ENCODE measurements at regions not wholly inside any gene's neighbourhood (a gene's known extent, or its start where the extent isn't known, plus 50 kb on each side); places are given as distances from the start of the nearest gene placed in this dataset.

DNA sequence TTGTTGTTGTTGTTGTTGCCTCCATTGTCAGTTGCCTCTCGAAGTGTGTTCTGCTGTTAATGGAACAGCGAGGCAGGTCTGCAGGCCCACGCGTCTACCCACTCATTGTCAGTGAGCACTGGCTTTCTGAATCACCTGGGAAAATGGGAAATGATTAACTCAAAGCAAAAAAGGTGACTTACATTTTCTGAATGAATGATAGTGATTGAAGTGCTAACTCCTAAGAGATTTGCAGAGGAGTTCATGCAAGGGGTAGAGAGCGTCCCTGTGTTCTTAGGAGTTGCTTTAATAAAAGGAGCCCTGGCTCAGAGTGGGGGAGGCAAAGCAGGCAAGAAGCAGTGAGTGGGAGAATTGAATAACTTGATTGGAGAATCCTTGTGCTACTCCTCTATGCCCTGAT, 177.6 kb downstream of the CAND1 start:
- Histone ChIP-seq H3K27me3 (ENCODE audit: insufficient read depth, insufficient read length) (no peaks in the 10 kb centered on the region), H3K9me3 (ENCODE audit: insufficient read depth, low read length) (no peaks in the 10 kb centered on the region), H3K4me3 (ENCODE audit: insufficient read length, low read depth) (no peak overlapping the region), H3K9ac (ENCODE audit: insufficient read length, low read depth) (no peak overlapping the region), H3K36me3 (ENCODE audit: insufficient read depth, insufficient read length, low read length) (no peaks in the 10 kb centered on the region), H3K4me1 (ENCODE audit: insufficient read depth, insufficient read length) (no peaks in the 10 kb centered on the region)
- DNase-seq (ENCODE audit: low read depth, low spot score) = no peak
- no peak for TF ChIP-seq YY1 (IDR thresholded peaks at IDR 0.05; ENCODE audit: insufficient read depth, insufficient read length)
- TF ChIP-seq SUZ12 (IDR thresholded peaks at IDR 0.05; ENCODE audit: extremely low read depth, insufficient read depth, insufficient read length) = no peak
- no peak for TF ChIP-seq ZNF274 (IDR thresholded peaks at IDR 0.05; ENCODE audit: low read depth, low read length)

DNA sequence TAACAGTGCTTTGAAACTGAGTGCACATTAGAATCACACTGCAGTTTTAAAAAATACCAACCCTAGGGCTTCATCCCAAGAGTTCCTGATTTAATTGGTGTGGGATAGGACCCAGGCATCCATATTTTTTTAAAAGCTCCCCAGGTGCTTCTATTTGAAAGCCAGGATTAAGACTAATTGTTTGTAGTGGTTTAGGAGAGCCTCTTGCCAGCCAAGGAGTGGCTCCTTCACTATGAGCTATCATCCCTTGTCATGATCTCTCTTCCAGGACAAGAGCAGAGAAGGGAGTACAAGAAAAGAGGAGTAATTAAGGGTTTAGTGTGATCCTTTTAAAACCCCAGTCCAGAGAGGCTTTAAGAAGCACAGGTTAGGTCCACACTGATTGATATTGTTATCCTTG, 178.0 kb downstream of the CAND1 start:
- no peaks in the 10 kb centered on the region for H3K36me3 ChIP-seq (ENCODE audit: insufficient read depth, insufficient read length, low read length)
- H3K4me3 ChIP-seq (ENCODE audit: insufficient read length, low read depth) = no peak overlapping the region
- H3K9me3 ChIP-seq (ENCODE audit: insufficient read depth, low read length) = no peaks in the 10 kb centered on the region
- no peak for TF ChIP-seq ZNF274 (IDR thresholded peaks at IDR 0.05; ENCODE audit: low read depth, low read length)
- TF ChIP-seq YY1 (IDR thresholded peaks at IDR 0.05; ENCODE audit: insufficient read depth, insufficient read length) = no peak
- no peak for TF ChIP-seq SUZ12 (IDR thresholded peaks at IDR 0.05; ENCODE audit: extremely low read depth, insufficient read depth, insufficient read length)
- H3K27me3 ChIP-seq (ENCODE audit: insufficient read depth, insufficient read length) = no peaks in the 10 kb centered on the region
- DNase-seq (ENCODE audit: low read depth, low spot score) = no peak
- no peaks in the 10 kb centered on the region for H3K4me1 ChIP-seq (ENCODE audit: insufficient read depth, insufficient read length)
- no peak overlapping the region for H3K9ac ChIP-seq (ENCODE audit: insufficient read length, low read depth)

DNA sequence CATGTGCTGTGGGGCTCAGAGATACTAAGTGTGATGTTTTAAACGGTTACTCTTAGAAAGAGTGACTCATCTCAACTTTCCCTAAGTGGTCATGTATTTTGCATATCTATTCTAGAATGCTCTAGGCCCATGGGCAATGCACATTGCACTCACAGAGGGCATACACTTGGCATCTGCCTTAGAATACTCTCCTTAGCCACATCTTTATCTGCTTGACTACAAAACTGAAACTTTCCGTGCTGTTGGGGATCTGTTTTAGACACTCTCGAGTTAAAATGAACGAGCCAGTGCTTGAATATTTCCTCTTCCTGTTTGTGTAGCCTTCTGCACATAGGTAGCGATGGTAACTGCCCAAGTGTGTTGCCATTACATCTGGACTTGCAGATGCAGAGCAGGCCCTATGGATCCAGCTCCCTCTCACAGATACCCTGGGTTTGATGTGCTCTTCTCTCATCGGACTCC, 180.5 kb downstream of the CAND1 start:
- Histone ChIP-seq H3K4me1 (ENCODE audit: insufficient read depth, insufficient read length) (no peaks in the 10 kb centered on the region), H3K4me3 (ENCODE audit: insufficient read length, low read depth) (no peak overlapping the region), H3K36me3 (ENCODE audit: insufficient read depth, insufficient read length, low read length) (no peaks in the 10 kb centered on the region), H3K9me3 (ENCODE audit: insufficient read depth, low read length) (no peaks in the 10 kb centered on the region), H3K9ac (ENCODE audit: insufficient read length, low read depth) (no peak overlapping the region), H3K27me3 (ENCODE audit: insufficient read depth, insufficient read length) (no peaks in the 10 kb centered on the region)
- no peak for TF ChIP-seq SUZ12 (IDR thresholded peaks at IDR 0.05; ENCODE audit: extremely low read depth, insufficient read depth, insufficient read length)
- TF ChIP-seq ZNF274 (IDR thresholded peaks at IDR 0.05; ENCODE audit: low read depth, low read length) = no peak
- no peak for TF ChIP-seq YY1 (IDR thresholded peaks at IDR 0.05; ENCODE audit: insufficient read depth, insufficient read length)
- no peak for DNase-seq (ENCODE audit: low read depth, low spot score)

DNA sequence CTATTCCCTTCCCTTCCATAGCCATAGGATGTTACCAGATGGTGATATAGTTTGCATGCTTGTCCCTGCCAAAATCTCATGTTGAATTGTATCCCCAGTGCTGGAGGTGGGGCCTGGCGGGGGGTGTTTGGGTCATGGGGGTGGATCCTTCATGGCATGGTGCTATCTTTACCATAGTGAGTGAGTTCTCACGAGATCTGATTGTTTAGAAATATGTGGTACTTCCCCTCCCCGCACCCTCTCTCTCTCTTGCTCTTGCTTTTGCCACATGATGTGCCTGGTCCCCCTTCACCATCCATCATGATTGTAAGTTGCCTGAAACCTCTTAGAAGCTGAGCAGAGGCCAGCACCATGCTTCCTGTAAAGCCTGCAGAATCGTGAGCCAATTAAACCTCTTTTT, 181.3 kb downstream of the CAND1 start:
- no peak for DNase-seq (ENCODE audit: low read depth, low spot score)
- no peaks in the 10 kb centered on the region for H3K36me3 ChIP-seq (ENCODE audit: insufficient read depth, insufficient read length, low read length)
- no peaks in the 10 kb centered on the region for H3K9me3 ChIP-seq (ENCODE audit: insufficient read depth, low read length)
- no peak for TF ChIP-seq SUZ12 (IDR thresholded peaks at IDR 0.05; ENCODE audit: extremely low read depth, insufficient read depth, insufficient read length)
- no peak for TF ChIP-seq YY1 (IDR thresholded peaks at IDR 0.05; ENCODE audit: insufficient read depth, insufficient read length)
- no peak for TF ChIP-seq ZNF274 (IDR thresholded peaks at IDR 0.05; ENCODE audit: low read depth, low read length)
- no peaks in the 10 kb centered on the region for H3K27me3 ChIP-seq (ENCODE audit: insufficient read depth, insufficient read length)
- H3K4me3 ChIP-seq (ENCODE audit: insufficient read length, low read depth) = no peak overlapping the region
- no peak overlapping the region for H3K9ac ChIP-seq (ENCODE audit: insufficient read length, low read depth)
- no peaks in the 10 kb centered on the region for H3K4me1 ChIP-seq (ENCODE audit: insufficient read depth, insufficient read length)

DNA sequence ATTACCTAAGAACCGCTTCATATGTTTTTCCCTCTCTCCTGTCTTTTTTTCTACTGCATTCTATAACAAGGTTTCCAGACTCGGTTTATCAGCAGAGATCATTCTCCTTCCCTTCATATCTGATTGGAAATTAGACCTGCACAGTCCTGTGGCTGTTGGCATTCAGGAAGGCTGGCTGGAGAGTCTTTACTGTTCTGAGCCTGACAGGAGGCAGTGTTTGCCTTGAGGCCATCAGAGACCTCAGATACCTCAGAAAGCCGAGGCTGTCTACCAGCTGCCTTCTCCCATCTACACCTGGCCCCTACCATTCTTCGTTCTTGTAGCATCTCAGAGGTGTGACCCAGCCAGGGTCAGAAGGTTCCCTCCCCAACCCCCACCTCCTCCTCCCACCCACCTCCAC, 182.0 kb downstream of the CAND1 start:
- no peaks in the 10 kb centered on the region for H3K9me3 ChIP-seq (ENCODE audit: insufficient read depth, low read length)
- no peak for DNase-seq (ENCODE audit: low read depth, low spot score)
- no peak overlapping the region for H3K4me3 ChIP-seq (ENCODE audit: insufficient read length, low read depth)
- no peaks in the 10 kb centered on the region for H3K36me3 ChIP-seq (ENCODE audit: insufficient read depth, insufficient read length, low read length)
- no peaks in the 10 kb centered on the region for H3K27me3 ChIP-seq (ENCODE audit: insufficient read depth, insufficient read length)
- H3K9ac ChIP-seq (ENCODE audit: insufficient read length, low read depth) = no peak overlapping the region
- TF ChIP-seq SUZ12 (IDR thresholded peaks at IDR 0.05; ENCODE audit: extremely low read depth, insufficient read depth, insufficient read length) = no peak
- TF ChIP-seq ZNF274 (IDR thresholded peaks at IDR 0.05; ENCODE audit: low read depth, low read length) = no peak
- no peak for TF ChIP-seq YY1 (IDR thresholded peaks at IDR 0.05; ENCODE audit: insufficient read depth, insufficient read length)
- H3K4me1 ChIP-seq (ENCODE audit: insufficient read depth, insufficient read length) = no peaks in the 10 kb centered on the region

DNA sequence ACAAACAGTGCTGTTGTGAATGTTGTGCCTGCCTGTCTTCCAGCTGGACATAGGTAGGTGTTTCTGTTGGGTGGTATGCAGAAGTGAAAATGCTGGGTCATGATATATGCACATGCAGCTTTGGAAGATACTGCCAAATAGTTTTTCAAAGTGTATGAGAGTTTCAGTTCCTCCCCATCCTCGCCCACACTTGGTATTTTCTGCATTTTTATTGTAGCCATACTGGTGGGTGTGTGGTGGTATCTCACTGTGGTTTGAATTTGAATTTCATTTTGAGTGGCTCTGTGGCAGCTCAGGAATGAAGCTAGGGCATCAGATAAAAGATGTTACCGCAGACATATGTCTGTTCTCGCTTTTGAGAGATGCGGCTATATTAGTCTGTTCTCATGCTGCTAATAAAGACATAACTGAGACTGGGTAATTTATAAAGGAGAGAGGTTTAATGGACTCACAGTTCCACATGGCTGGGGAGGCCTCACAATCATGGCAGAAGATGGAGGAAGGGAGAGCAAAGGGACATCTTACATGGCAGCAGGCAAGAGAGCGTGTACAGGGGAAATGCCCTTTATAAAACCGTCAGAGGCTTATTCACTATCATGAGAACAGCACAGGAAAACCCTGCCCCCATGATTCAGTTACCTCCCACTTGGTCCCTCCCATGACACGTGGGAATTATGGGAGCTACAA, 183.1 kb downstream of the CAND1 start:
- no peak for DNase-seq (ENCODE audit: low read depth, low spot score)
- Histone ChIP-seq H3K36me3 (ENCODE audit: insufficient read depth, insufficient read length, low read length) (no peaks in the 10 kb centered on the region), H3K9me3 (ENCODE audit: insufficient read depth, low read length) (no peaks in the 10 kb centered on the region), H3K4me3 (ENCODE audit: insufficient read length, low read depth) (no peak overlapping the region), H3K27me3 (ENCODE audit: insufficient read depth, insufficient read length) (no peaks in the 10 kb centered on the region), H3K9ac (ENCODE audit: insufficient read length, low read depth) (no peak overlapping the region), H3K4me1 (ENCODE audit: insufficient read depth, insufficient read length) (no peaks in the 10 kb centered on the region)
- no peak for TF ChIP-seq SUZ12 (IDR thresholded peaks at IDR 0.05; ENCODE audit: extremely low read depth, insufficient read depth, insufficient read length)
- no peak for TF ChIP-seq YY1 (IDR thresholded peaks at IDR 0.05; ENCODE audit: insufficient read depth, insufficient read length)
- TF ChIP-seq ZNF274 (IDR thresholded peaks at IDR 0.05; ENCODE audit: low read depth, low read length) = no peak

DNA sequence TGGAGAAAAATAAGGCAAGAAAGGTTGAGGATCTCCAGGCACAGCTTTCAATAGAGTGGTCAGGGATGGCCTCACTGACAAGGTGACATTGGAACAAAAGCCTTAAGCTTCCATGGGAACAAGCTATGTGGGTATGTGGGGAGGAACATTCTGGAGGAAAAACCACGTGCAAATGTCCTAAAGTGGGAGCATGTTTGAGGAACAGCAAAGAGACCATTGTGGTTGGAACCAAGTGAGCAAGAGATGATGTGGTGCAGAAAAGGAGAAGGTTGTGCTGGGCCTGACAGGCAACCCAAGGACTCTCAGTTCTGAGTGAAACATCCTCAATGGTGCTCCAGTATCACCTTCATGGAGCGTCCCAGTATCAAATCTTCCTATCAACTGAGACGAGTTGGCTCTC, 184.0 kb downstream of the CAND1 start:
- Histone ChIP-seq H3K36me3 (ENCODE audit: insufficient read depth, insufficient read length, low read length) (no peaks in the 10 kb centered on the region), H3K4me3 (ENCODE audit: insufficient read length, low read depth) (no peak overlapping the region), H3K27me3 (ENCODE audit: insufficient read depth, insufficient read length) (no peaks in the 10 kb centered on the region), H3K4me1 (ENCODE audit: insufficient read depth, insufficient read length) (no peaks in the 10 kb centered on the region), H3K9me3 (ENCODE audit: insufficient read depth, low read length) (no peaks in the 10 kb centered on the region), H3K9ac (ENCODE audit: insufficient read length, low read depth) (no peak overlapping the region)
- DNase-seq (ENCODE audit: low read depth, low spot score) = no peak
- TF ChIP-seq YY1 (IDR thresholded peaks at IDR 0.05; ENCODE audit: insufficient read depth, insufficient read length) (no peak), SUZ12 (IDR thresholded peaks at IDR 0.05; ENCODE audit: extremely low read depth, insufficient read depth, insufficient read length) (no peak), ZNF274 (IDR thresholded peaks at IDR 0.05; ENCODE audit: low read depth, low read length) (no peak)
